ENCODE measurements at regions not wholly inside any gene's neighbourhood (a gene's known extent, or its start where the extent isn't known, plus 50 kb on each side); places are given as distances from the start of the nearest gene placed in this dataset.

- Histone ChIP-seq H3K36me3 (replicated peaks in 1 of 2) (no peaks in the 10 kb centered on the region), H3K27me3 (no peaks in the 10 kb centered on the region), H3K9me3 (replicated peaks in 1 of 3) (no peaks in the 10 kb centered on the region), H3K4me1 (replicated peaks in 1 of 2) (no peaks in the 10 kb centered on the region), H3K27ac (no peak overlapping the region), H3K4me3 (no peak overlapping the region)
- WGBS, 4 donors: 32 to 49% (median 43%) methylated on average over 2 to 3 of the region's 3 CpGs
- TF ChIP-seq POLR2A (IDR thresholded peaks at IDR 0.05): no peak
- intact Hi-C loops (cut with DNase I): no loop called here
- DNase-seq: no peak
Observed at GRCh38 chr22:47437636-47438035, 675.2 kb downstream of the TBC1D22A start.

GRCh38 chr22:47437110-47437509, 674.7 kb downstream of the TBC1D22A start:
- H3K36me3 ChIP-seq (replicated peaks in 1 of 2): no peaks in the 10 kb centered on the region
- no peak for TF ChIP-seq POLR2A (IDR thresholded peaks at IDR 0.05)
- no peak for TF ChIP-seq CTCF (IDR thresholded peaks at IDR 0.05)
- H3K27ac ChIP-seq: no peak overlapping the region
- intact Hi-C loops (cut with DNase I): no loop called here
- H3K4me3 ChIP-seq: no peak overlapping the region
- no peak for DNase-seq
- H3K4me1 ChIP-seq (replicated peaks in 1 of 2): no peaks in the 10 kb centered on the region
- H3K27me3 ChIP-seq: no peaks in the 10 kb centered on the region
- 64 to 77% (median 73%) methylated on average over 2 of the region's 2 CpGs for WGBS, 4 donors
- no peaks in the 10 kb centered on the region for H3K9me3 ChIP-seq (replicated peaks in 1 of 3)

GRCh38 chr22:47435826-47436225, 673.4 kb downstream of the TBC1D22A start:
- no peak overlapping the region for H3K4me3 ChIP-seq
- WGBS, 4 donors: 79 to 83% (median 80%) methylated on average over 7 of the region's 7 CpGs
- H3K9me3 ChIP-seq (replicated peaks in 1 of 3): no peaks in the 10 kb centered on the region
- no peak for DNase-seq
- H3K4me1 ChIP-seq (replicated peaks in 1 of 2): no peaks in the 10 kb centered on the region
- H3K36me3 ChIP-seq (replicated peaks in 1 of 2): no peaks in the 10 kb centered on the region
- intact Hi-C loops (cut with DNase I): no loop called here
- TF ChIP-seq POLR2A (IDR thresholded peaks at IDR 0.05): no peak
- no peak for TF ChIP-seq CTCF (IDR thresholded peaks at IDR 0.05)
- H3K27ac ChIP-seq: no peak overlapping the region
- no peaks in the 10 kb centered on the region for H3K27me3 ChIP-seq

GRCh38 chr22:47435204-47435487, 672.7 kb downstream of the TBC1D22A start:
- TF ChIP-seq CTCF (IDR thresholded peaks at IDR 0.05): no peak
- no peak for TF ChIP-seq POLR2A (IDR thresholded peaks at IDR 0.05)
- intact Hi-C loops (cut with DNase I): no loop called here
- WGBS, 4 donors: 59 to 82% (median 71%) methylated on average over 5 of the region's 5 CpGs

GRCh38 chr22:47434336-47435203, 672.1 kb downstream of the TBC1D22A start:
- intact Hi-C loops (cut with DNase I): no loop called here
- no peaks in the 10 kb centered on the region for H3K9me3 ChIP-seq (replicated peaks in 1 of 3)
- 81 to 85% (median 83%) methylated on average over 17 of the region's 17 CpGs for WGBS, 4 donors

More at GRCh38 chr22:47435204-47435487, 672.7 kb downstream of the TBC1D22A start:
- no peak for DNase-seq
- no peaks in the 10 kb centered on the region for H3K4me1 ChIP-seq (replicated peaks in 1 of 2)
- H3K4me3 ChIP-seq: no peak overlapping the region
- no peak overlapping the region for H3K27ac ChIP-seq
- no peaks in the 10 kb centered on the region for H3K9me3 ChIP-seq (replicated peaks in 1 of 3)
- H3K36me3 ChIP-seq (replicated peaks in 1 of 2): no peaks in the 10 kb centered on the region
- no peaks in the 10 kb centered on the region for H3K27me3 ChIP-seq

More at GRCh38 chr22:47434336-47435203, 672.1 kb downstream of the TBC1D22A start:
- Histone ChIP-seq H3K27me3 (no peaks in the 10 kb centered on the region), H3K4me1 (replicated peaks in 1 of 2) (no peaks in the 10 kb centered on the region), H3K27ac (no peak overlapping the region), H3K36me3 (replicated peaks in 1 of 2) (no peaks in the 10 kb centered on the region), H3K4me3 (no peak overlapping the region)
- no peak for DNase-seq
- TF ChIP-seq CTCF (IDR thresholded peaks at IDR 0.05) (no peak), POLR2A (IDR thresholded peaks at IDR 0.05) (no peak)

Data from adrenal gland (tissue), 9 donors.